Lower leg skin (tissue), 4 donors: ENCODE measurements at regions not wholly inside any gene's neighbourhood (a gene's known extent, or its start where the extent isn't known, plus 50 kb on each side); places are given as distances from the start of the nearest gene placed in this dataset.

ENCODE experiments used
- DNase-seq, 2 donors: peaks; one replicate each; pipeline ENCODE4 v3.0.0-alpha.2; 2019; ENCODE audit warnings: low spot score in 2 of 2
- H3K4me3 ChIP-seq: fragments of 200-600 bp; sonication (generic); 2 replicates; pipeline ENCODE4 v1.5.1; 2017; ENCODE audit warnings: mild to moderate bottlenecking, low read depth; ENCODE audit not compliant: poor library complexity, severe bottlenecking
- POLR2A ChIP-seq, 2 donors: fragments of 450-650 bp; IDR thresholded peaks; one replicate each; pipeline ENCODE4 v1.6.1; 2016 to 2017; ENCODE audit warnings: antibody characterized with exemption in 2 of 2, mild to moderate bottlenecking in 1 of 2, moderate library complexity in 1 of 2
- WGBS, 2 donors: methylation state at CpG; one replicate each; pipeline ENCODE4 v1.1.5; 2018; 5-methylcytosine and 5-hydroxymethylcytosine counted together
- intact Hi-C: fragments of 100-400 bp; cut with DNase I; formaldehyde crosslinking; loops from one replicate; pipeline ENCODE4 v1.15.0; 2023; ENCODE audit warnings: low total_unique reads
- TF ChIP-seq, protein P1 (sequence below), 3 donors: fragments of 450-650 bp; IDR thresholded peaks; one replicate each; pipeline ENCODE4 v1.5.1; 2016; ENCODE audit warnings: antibody characterized with exemption in 3 of 3, mild to moderate bottlenecking in 3 of 3, moderate library complexity in 2 of 3

DNA sequence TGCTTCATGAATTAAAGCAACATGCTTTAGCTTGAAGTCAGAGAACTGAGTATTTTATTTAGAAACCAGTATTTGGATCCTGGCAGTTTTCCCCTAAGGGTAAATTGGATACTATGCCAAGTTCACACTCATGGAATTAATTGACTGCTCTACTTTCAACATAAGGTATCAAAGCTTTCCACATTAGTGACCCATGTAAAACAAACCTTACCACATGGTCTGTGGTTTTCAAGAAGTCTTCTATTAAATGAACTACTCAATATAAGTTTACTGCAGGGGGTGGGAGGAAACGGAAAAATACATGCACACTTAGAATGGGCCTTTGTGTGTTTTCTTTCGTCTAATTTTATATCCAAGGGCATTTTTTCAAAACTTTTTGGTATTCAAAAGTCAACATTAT is 232.0 kb upstream of the FBXL7 start:
- 35% methylated on average over 2 of the region's 2 CpGs for WGBS, 2 donors
- DNase-seq, result no peak
- TF ChIP-seq, protein P1, sequence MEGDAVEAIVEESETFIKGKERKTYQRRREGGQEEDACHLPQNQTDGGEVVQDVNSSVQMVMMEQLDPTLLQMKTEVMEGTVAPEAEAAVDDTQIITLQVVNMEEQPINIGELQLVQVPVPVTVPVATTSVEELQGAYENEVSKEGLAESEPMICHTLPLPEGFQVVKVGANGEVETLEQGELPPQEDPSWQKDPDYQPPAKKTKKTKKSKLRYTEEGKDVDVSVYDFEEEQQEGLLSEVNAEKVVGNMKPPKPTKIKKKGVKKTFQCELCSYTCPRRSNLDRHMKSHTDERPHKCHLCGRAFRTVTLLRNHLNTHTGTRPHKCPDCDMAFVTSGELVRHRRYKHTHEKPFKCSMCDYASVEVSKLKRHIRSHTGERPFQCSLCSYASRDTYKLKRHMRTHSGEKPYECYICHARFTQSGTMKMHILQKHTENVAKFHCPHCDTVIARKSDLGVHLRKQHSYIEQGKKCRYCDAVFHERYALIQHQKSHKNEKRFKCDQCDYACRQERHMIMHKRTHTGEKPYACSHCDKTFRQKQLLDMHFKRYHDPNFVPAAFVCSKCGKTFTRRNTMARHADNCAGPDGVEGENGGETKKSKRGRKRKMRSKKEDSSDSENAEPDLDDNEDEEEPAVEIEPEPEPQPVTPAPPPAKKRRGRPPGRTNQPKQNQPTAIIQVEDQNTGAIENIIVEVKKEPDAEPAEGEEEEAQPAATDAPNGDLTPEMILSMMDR (IDR thresholded peaks at IDR 0.05), result no peak
- TF ChIP-seq POLR2A (IDR thresholded peaks at IDR 0.05), result no peak
- intact Hi-C loops, result no loop called here
- H3K4me3 ChIP-seq, result no peak overlapping the region

DNA sequence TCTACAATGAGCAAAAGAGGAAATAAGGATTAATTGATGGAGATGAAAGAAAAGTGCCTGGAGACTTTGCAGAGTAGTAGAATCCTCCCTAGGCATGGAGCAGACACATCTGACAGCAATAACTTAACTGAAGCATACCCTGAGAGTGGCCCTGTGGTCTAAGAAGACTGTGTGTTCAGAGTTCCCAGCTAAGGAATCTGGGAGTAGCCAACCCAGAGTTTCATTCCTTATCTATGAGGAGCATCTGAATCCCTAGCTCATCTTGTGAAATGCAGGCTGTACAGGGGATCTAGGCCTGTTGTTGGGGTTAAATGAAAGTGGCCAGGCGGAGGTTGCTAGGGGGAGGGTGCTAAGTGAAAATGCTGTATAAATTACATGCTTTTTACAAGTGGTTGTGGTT is 233.1 kb upstream of the FBXL7 start:
- no peak overlapping the region for H3K4me3 ChIP-seq
- intact Hi-C loops, result no loop called here
- TF ChIP-seq, protein P1 (IDR thresholded peaks at IDR 0.05), result no peak
- no peak for TF ChIP-seq POLR2A (IDR thresholded peaks at IDR 0.05)
- no peak for DNase-seq
- WGBS, 2 donors, result 81 to 92% methylated on average over 1 of the region's 1 CpG

DNA sequence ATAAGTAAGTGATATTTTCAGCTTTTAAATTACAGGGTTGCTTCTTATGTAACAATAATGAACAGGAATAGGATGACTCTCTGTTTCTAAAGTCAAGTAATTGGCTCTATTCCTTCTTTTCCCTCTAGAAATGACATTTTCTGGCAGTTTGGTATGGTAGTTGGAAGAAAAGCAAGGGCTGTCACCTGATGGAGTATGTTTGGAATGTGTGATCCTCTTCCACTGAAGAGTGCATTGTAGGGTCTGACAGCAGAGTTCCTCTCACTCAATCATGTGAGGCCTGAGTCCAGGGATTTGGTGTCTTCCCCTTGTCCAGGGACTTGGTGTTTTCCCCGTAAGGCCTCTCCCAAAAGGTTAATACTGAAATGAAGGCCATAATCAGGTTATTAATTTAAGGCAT is 233.8 kb upstream of the FBXL7 start:
- 81 to 83% methylated on average over 1 of the region's 1 CpG for WGBS, 2 donors
- DNase-seq, result no peak
- intact Hi-C loops, result no loop called here
- no peak overlapping the region for H3K4me3 ChIP-seq
- no peak for TF ChIP-seq POLR2A (IDR thresholded peaks at IDR 0.05)
- TF ChIP-seq, protein P1 (IDR thresholded peaks at IDR 0.05), result no peak

DNA sequence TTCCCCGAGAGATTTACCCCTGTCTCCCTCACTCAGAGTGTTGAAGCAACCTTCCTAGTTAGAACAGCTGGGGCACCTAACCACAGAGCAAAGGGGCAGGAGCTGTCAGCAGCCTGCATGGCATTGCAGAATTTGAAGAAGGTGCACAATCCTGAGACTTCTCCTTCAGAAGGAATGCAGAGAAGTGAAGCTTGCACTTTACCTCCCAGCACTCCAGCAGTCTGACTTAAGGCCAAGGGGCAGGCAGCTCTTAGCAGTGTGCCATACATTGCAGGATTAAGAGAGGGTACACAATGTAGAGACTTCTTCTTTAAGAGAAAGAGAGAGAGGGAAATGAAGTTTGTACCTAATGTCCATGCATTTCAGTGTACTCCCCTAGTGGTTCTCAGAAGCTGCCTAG is 236.0 kb upstream of the FBXL7 start:
- DNase-seq, result no peak

DNA sequence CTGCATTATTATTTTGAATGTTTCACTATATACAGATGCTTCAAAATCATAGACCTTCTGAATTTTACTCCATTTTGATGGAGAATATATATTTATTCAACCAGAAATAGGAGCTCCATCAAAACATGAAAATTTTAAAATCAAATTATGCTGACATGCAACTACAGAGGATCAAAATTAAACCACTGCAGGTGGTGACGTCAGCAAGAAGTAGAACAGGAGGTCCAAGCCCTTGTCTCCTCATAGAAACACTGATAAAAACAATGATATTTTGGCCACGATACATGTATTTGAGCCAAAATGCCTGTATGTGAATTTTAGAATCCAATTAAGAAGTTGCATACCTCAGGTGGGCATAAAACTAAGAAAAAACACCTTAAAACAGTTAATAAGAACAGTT is 236.6 kb upstream of the FBXL7 start:
- intact Hi-C loops, result no loop called here
- H3K4me3 ChIP-seq, result no peak overlapping the region
- no peak for DNase-seq
- TF ChIP-seq POLR2A (IDR thresholded peaks at IDR 0.05), result no peak
- TF ChIP-seq, protein P1 (IDR thresholded peaks at IDR 0.05), result no peak
- WGBS, 2 donors, result 73 to 78% methylated on average over 2 of the region's 2 CpGs

More for the DNA sequence above, 236.0 kb upstream of the FBXL7 start:
- intact Hi-C loops, result no loop called here
- TF ChIP-seq, protein P1 (IDR thresholded peaks at IDR 0.05), result no peak
- no peak for TF ChIP-seq POLR2A (IDR thresholded peaks at IDR 0.05)
- no peak overlapping the region for H3K4me3 ChIP-seq
- WGBS, 2 donors, result 90 to 91% methylated on average over 1 of the region's 1 CpG

- intact Hi-C loops, result no loop called here
- TF ChIP-seq POLR2A (IDR thresholded peaks at IDR 0.05), result no peak
- TF ChIP-seq, protein P1 (IDR thresholded peaks at IDR 0.05), result no peak
- H3K4me3 ChIP-seq, result no peak overlapping the region
- DNase-seq, result no peak
Measured at GRCh38 chr5:15261269-15261995, 238.5 kb upstream of the FBXL7 start.
